BE2C (cell line): ENCODE measurements at regions not wholly inside any gene's neighbourhood (a gene's known extent, or its start where the extent isn't known, plus 50 kb on each side); places are given as distances from the start of the nearest gene placed in this dataset.

ENCODE experiments used
- DNase-seq: peaks from one replicate; pipeline ENCODE4 v3.0.0-alpha.2; 2020
- H3K27me3 ChIP-seq: fragments of 250-450 bp; sonication (Bioruptor Pico); 2 replicates; pipeline ENCODE4 v1.5.1; 2020; ENCODE audit warnings: mild to moderate bottlenecking
- H3K36me3 ChIP-seq: fragments of 250-450 bp; sonication (Bioruptor Pico); 2 replicates; pipeline ENCODE4 v1.5.1; 2020; ENCODE audit warnings: mild to moderate bottlenecking
- H3K4me1 ChIP-seq: fragments of 250-450 bp; sonication (Bioruptor Pico); 2 replicates; pipeline ENCODE4 v1.5.1; 2020
- H3K4me3 ChIP-seq: 2 replicates; pipeline ENCODE4 v1.5.1; 2011; ENCODE audit warnings: low read depth, low read length
- H3K9me3 ChIP-seq: fragments of 250-450 bp; sonication (Bioruptor Pico); 2 replicates; pipeline ENCODE4 v1.5.1; 2020
- TF ChIP-seq, protein P1 (sequence below): IDR thresholded peaks from 2 replicates; pipeline ENCODE4 v1.5.1; 2012; ENCODE audit warnings: mild to moderate bottlenecking, low read depth, low read length

DNA sequence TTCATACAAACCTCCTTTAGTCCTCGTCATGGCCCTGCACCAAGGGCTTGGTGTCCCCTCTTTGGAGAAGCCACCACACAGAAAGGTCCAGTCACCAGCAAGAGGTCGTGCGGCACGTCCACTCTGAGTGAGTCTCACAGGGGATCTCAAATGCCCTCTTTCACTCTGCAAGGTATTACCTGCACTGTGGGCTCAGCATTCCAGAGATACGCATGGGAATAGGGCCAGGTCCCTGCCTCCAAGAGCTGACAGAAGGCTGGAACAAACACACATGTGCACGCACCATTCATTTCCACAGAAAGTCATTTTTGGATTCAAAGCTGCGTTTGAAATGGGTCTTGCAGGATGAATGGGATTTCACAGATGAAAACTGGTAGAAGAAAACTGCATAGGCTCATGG lies 50.4 kb upstream of the TJP1 start:
- no peaks in the 10 kb centered on the region; the same call in none of the 2 replicates for H3K27me3 ChIP-seq
- H3K36me3 ChIP-seq, result no peaks in the 10 kb centered on the region
- no peak for DNase-seq
- TF ChIP-seq, protein P1, sequence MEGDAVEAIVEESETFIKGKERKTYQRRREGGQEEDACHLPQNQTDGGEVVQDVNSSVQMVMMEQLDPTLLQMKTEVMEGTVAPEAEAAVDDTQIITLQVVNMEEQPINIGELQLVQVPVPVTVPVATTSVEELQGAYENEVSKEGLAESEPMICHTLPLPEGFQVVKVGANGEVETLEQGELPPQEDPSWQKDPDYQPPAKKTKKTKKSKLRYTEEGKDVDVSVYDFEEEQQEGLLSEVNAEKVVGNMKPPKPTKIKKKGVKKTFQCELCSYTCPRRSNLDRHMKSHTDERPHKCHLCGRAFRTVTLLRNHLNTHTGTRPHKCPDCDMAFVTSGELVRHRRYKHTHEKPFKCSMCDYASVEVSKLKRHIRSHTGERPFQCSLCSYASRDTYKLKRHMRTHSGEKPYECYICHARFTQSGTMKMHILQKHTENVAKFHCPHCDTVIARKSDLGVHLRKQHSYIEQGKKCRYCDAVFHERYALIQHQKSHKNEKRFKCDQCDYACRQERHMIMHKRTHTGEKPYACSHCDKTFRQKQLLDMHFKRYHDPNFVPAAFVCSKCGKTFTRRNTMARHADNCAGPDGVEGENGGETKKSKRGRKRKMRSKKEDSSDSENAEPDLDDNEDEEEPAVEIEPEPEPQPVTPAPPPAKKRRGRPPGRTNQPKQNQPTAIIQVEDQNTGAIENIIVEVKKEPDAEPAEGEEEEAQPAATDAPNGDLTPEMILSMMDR, result no peak
- H3K4me1 ChIP-seq, result no peaks in the 10 kb centered on the region
- no peaks in the 10 kb centered on the region for H3K9me3 ChIP-seq
- H3K4me3 ChIP-seq, result no peak overlapping the region
